ENCODE measurements at regions not wholly inside any gene's neighbourhood (a gene's known extent, or its start where the extent isn't known, plus 50 kb on each side); places are given as distances from the start of the nearest gene placed in this dataset.

GRCh38 chr10:81130014-81130413 lies 592.3 kb downstream of the SH2D4B start:
- no peaks in the 10 kb centered on the region for H4K20me1 ChIP-seq (ENCODE audit: low read depth, low read length)

GRCh38 chr10:81135851-81136250 lies 598.1 kb downstream of the SH2D4B start:
- H3K4me3 ChIP-seq (ENCODE audit: insufficient read depth, low read length, poor library complexity, severe bottlenecking) = no peak overlapping the region
- H3K79me2 ChIP-seq (ENCODE audit: insufficient read depth, low read length) = no peaks in the 10 kb centered on the region
- TF ChIP-seq, protein P1, sequence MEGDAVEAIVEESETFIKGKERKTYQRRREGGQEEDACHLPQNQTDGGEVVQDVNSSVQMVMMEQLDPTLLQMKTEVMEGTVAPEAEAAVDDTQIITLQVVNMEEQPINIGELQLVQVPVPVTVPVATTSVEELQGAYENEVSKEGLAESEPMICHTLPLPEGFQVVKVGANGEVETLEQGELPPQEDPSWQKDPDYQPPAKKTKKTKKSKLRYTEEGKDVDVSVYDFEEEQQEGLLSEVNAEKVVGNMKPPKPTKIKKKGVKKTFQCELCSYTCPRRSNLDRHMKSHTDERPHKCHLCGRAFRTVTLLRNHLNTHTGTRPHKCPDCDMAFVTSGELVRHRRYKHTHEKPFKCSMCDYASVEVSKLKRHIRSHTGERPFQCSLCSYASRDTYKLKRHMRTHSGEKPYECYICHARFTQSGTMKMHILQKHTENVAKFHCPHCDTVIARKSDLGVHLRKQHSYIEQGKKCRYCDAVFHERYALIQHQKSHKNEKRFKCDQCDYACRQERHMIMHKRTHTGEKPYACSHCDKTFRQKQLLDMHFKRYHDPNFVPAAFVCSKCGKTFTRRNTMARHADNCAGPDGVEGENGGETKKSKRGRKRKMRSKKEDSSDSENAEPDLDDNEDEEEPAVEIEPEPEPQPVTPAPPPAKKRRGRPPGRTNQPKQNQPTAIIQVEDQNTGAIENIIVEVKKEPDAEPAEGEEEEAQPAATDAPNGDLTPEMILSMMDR (IDR thresholded peaks at IDR 0.05; ENCODE audit: insufficient read depth, low read length, poor library complexity, severe bottlenecking) = no peak
- TF ChIP-seq EZH2phosphoT487 (conservative IDR thresholded peaks at IDR 0.05; ENCODE audit: low read length) = no peak
- no peak overlapping the region for H3K9ac ChIP-seq (ENCODE audit: low read length)
- no peaks in the 10 kb centered on the region for H3K9me2 ChIP-seq (replicated peaks; ENCODE audit: insufficient read depth, low read length)
- no peak overlapping the region for H3K27ac ChIP-seq (ENCODE audit: low read depth, low read length)
- H3K27me3 ChIP-seq (ENCODE audit: low read length) = no peaks in the 10 kb centered on the region
- H4K20me1 ChIP-seq (ENCODE audit: low read depth, low read length) = no peaks in the 10 kb centered on the region
- no peaks in the 10 kb centered on the region for H3F3A ChIP-seq (ENCODE audit: insufficient read depth)
- H3K36me3 ChIP-seq (ENCODE audit: low read length) = no peaks in the 10 kb centered on the region
- H3K9me3 ChIP-seq (ENCODE audit: insufficient read depth, low read length) = no peaks in the 10 kb centered on the region
- no peak overlapping the region for H2AFZ ChIP-seq (ENCODE audit: low read depth, low read length, severe bottlenecking)
- H3K4me2 ChIP-seq (ENCODE audit: low read depth, low read length, poor library complexity, severe bottlenecking) = no peak overlapping the region

More at GRCh38 chr10:81130014-81130413, 592.3 kb downstream of the SH2D4B start:
- Histone ChIP-seq H3K27me3 (ENCODE audit: low read length) (no peaks in the 10 kb centered on the region), H3K36me3 (ENCODE audit: low read length) (no peaks in the 10 kb centered on the region), H3K4me2 (ENCODE audit: low read depth, low read length, poor library complexity, severe bottlenecking) (no peak overlapping the region), H2AFZ (ENCODE audit: low read depth, low read length, severe bottlenecking) (no peak overlapping the region), H3K9ac (ENCODE audit: low read length) (no peak overlapping the region), H3K79me2 (ENCODE audit: insufficient read depth, low read length) (no peaks in the 10 kb centered on the region), H3K9me2 (replicated peaks; ENCODE audit: insufficient read depth, low read length) (no peaks in the 10 kb centered on the region), H3K4me3 (ENCODE audit: insufficient read depth, low read length, poor library complexity, severe bottlenecking) (no peak overlapping the region), H3K9me3 (ENCODE audit: insufficient read depth, low read length) (no peaks in the 10 kb centered on the region), H3F3A (ENCODE audit: insufficient read depth) (no peaks in the 10 kb centered on the region), H3K27ac (ENCODE audit: low read depth, low read length) (no peak overlapping the region)
- TF ChIP-seq, protein P1 (IDR thresholded peaks at IDR 0.05; ENCODE audit: insufficient read depth, low read length, poor library complexity, severe bottlenecking) = no peak
- TF ChIP-seq EZH2phosphoT487 (conservative IDR thresholded peaks at IDR 0.05; ENCODE audit: low read length) = no peak

DNA sequence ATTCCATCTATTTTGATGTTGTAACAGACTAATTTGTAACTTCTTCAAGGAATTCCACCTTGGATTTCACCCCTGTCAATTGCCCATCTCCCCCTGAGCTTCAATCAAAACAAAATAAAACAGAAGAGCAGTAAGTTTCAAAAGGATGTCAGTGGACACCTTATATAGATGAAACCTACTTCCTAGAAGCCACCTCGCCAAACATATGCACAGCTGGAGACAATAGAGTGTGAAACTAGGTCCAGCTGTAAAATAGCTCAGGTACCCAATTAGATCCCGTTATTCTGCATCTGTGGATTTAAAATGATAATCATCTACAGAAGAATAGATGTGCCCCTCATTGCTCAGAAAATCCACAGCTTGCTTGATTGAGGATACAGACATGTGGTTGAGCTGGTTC lies 598.6 kb downstream of the SH2D4B start:
- Histone ChIP-seq H3K27me3 (ENCODE audit: low read length) (no peaks in the 10 kb centered on the region), H4K20me1 (ENCODE audit: low read depth, low read length) (no peaks in the 10 kb centered on the region), H3K79me2 (ENCODE audit: insufficient read depth, low read length) (no peaks in the 10 kb centered on the region), H3K4me3 (ENCODE audit: insufficient read depth, low read length, poor library complexity, severe bottlenecking) (no peak overlapping the region), H3K9me3 (ENCODE audit: insufficient read depth, low read length) (no peaks in the 10 kb centered on the region), H3K27ac (ENCODE audit: low read depth, low read length) (no peak overlapping the region), H3K9me2 (replicated peaks; ENCODE audit: insufficient read depth, low read length) (no peaks in the 10 kb centered on the region), H3K4me2 (ENCODE audit: low read depth, low read length, poor library complexity, severe bottlenecking) (no peak overlapping the region), H2AFZ (ENCODE audit: low read depth, low read length, severe bottlenecking) (no peak overlapping the region), H3K9ac (ENCODE audit: low read length) (no peak overlapping the region), H3F3A (ENCODE audit: insufficient read depth) (no peaks in the 10 kb centered on the region), H3K36me3 (ENCODE audit: low read length) (no peaks in the 10 kb centered on the region)
- no peak for TF ChIP-seq EZH2phosphoT487 (conservative IDR thresholded peaks at IDR 0.05; ENCODE audit: low read length)
- TF ChIP-seq, protein P1 (IDR thresholded peaks at IDR 0.05; ENCODE audit: insufficient read depth, low read length, poor library complexity, severe bottlenecking) = no peak

Measured in SU-DHL-6 (cell line).